Chondrocyte (in vitro differentiated cells): ENCODE measurements at regions not wholly inside any gene's neighbourhood (a gene's known extent, or its start where the extent isn't known, plus 50 kb on each side); places are given as distances from the start of the nearest gene placed in this dataset.
"Not testable (repeated sequence)": the region's sequence is repeated elsewhere in the genome, so short reads cannot be mapped to it uniquely, and the experiment has no call there.

Source experiments
- DNase-seq: peaks from one replicate; pipeline ENCODE4 v3.0.0; 2021; ENCODE audit warnings: mixed read lengths, low spot score
- H3K27ac Mint-ChIP-seq: one replicate; pipeline ENCODE4 v1.8.0; 2021; ENCODE audit warnings: mild to moderate bottlenecking, moderate library complexity, mixed read lengths; ENCODE audit not compliant: unreplicated experiment
- H3K27me3 Mint-ChIP-seq: 2 replicates; pipeline ENCODE4 v1.8.0; 2021; ENCODE audit warnings: low read depth, mixed read lengths
- H3K36me3 Mint-ChIP-seq: 2 replicates; pipeline ENCODE4 v1.8.0; 2021; ENCODE audit warnings: low read depth, mixed read lengths
- H3K4me1 Mint-ChIP-seq: 2 replicates; pipeline ENCODE4 v1.8.0; 2021; ENCODE audit warnings: low read depth, mild to moderate bottlenecking, mixed read lengths
- H3K4me3 Mint-ChIP-seq: one replicate; pipeline ENCODE4 v1.8.0; 2021; ENCODE audit warnings: mild to moderate bottlenecking, moderate library complexity, mixed read lengths; ENCODE audit not compliant: unreplicated experiment
- H3K9me3 Mint-ChIP-seq: 2 replicates; pipeline ENCODE4 v1.8.0; 2021; ENCODE audit warnings: low read depth, mixed read lengths
- CTCF ChIP-seq: fragments of 200-600 bp; sonication (generic); IDR thresholded peaks from 2 replicates; pipeline ENCODE4 v1.5.0; 2021; ENCODE audit warnings: antibody characterized with exemption, mild to moderate bottlenecking, moderate library complexity

- Mint-ChIP-seq H3K4me3 (no peak overlapping the region), H3K27me3 (no peaks in the 10 kb centered on the region), H3K4me1 (no peaks in the 10 kb centered on the region), H3K27ac (no peak overlapping the region), H3K36me3 (no peaks in the 10 kb centered on the region), H3K9me3 (no peaks in the 10 kb centered on the region)
- no peak for DNase-seq
- TF ChIP-seq CTCF: no peak
Observed at GRCh38 chr5:106085136-106085535, 1585.6 kb downstream of the EFNA5 start.

GRCh38 chr5:106080535-106080934 lies 1590.2 kb downstream of the EFNA5 start:
- Mint-ChIP-seq H3K27me3 (no peaks in the 10 kb centered on the region), H3K36me3 (no peaks in the 10 kb centered on the region), H3K4me1 (no peaks in the 10 kb centered on the region), H3K9me3 (no peaks in the 10 kb centered on the region), H3K4me3 (no peak overlapping the region), H3K27ac (no peak overlapping the region)
- DNase-seq: no peak
- TF ChIP-seq CTCF: no peak

GRCh38 chr5:106076655-106077054 lies 1594.1 kb downstream of the EFNA5 start:
- H3K4me3 Mint-ChIP-seq: no peak overlapping the region
- no peaks in the 10 kb centered on the region for H3K36me3 Mint-ChIP-seq
- TF ChIP-seq CTCF: no peak
- no peak overlapping the region for H3K27ac Mint-ChIP-seq
- no peaks in the 10 kb centered on the region for H3K4me1 Mint-ChIP-seq
- no peak for DNase-seq
- H3K27me3 Mint-ChIP-seq: no peaks in the 10 kb centered on the region
- no peaks in the 10 kb centered on the region for H3K9me3 Mint-ChIP-seq

GRCh38 chr5:106072208-106072607 lies 1598.5 kb downstream of the EFNA5 start:
- Mint-ChIP-seq H3K4me1 (no peaks in the 10 kb centered on the region), H3K27me3 (no peaks in the 10 kb centered on the region), H3K4me3 (no peak overlapping the region), H3K36me3 (peaks cover 4% of the 10 kb centered on the region), H3K27ac (no peak overlapping the region), H3K9me3 (peaks cover 10% of the 10 kb centered on the region)
- no peak for TF ChIP-seq CTCF
- DNase-seq: no peak

GRCh38 chr5:106047341-106047740 lies 1623.4 kb downstream of the EFNA5 start:
- Mint-ChIP-seq H3K4me1 (no peaks in the 10 kb centered on the region), H3K36me3 (no peaks in the 10 kb centered on the region), H3K4me3 (no peak overlapping the region), H3K27me3 (no peaks in the 10 kb centered on the region), H3K9me3 (peaks cover 3% of the 10 kb centered on the region), H3K27ac (no peak overlapping the region)
- DNase-seq: no peak
- TF ChIP-seq CTCF: no peak

GRCh38 chr5:106032069-106032468 lies 1638.7 kb downstream of the EFNA5 start:
- not testable (repeated sequence) for H3K27me3 Mint-ChIP-seq, H3K9me3 Mint-ChIP-seq, H3K4me3 Mint-ChIP-seq, H3K27ac Mint-ChIP-seq, H3K36me3 Mint-ChIP-seq, DNase-seq, H3K4me1 Mint-ChIP-seq
